ENCODE measurements at regions not wholly inside any gene's neighbourhood (a gene's known extent, or its start where the extent isn't known, plus 50 kb on each side); places are given as distances from the start of the nearest gene placed in this dataset.

DNA sequence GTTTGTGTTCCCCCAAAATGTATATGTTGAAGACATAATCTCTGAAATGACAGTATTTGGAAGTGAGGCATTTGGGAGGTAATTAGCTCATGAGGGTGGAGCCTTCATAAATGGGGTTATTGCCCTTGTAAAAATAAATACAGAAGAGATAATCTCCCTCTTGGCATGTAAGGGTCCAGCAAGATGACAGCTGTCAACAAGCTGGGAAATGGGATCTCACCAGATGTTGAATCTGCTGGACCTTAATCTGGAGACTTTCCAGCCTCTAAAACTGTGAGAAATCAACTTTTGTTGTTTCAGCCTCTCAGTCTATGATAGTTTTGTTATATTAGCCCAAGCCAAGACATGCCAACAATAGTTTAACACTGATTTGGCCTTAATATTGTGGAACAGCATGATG is 438.2 kb upstream of the PCDH7 start:
- no peaks in the 10 kb centered on the region for H3K36me3 ChIP-seq (replicated peaks in 1 of 2; ENCODE audit: insufficient read depth in 1 of 2, low read depth in 2 of 2)
- no peaks in the 10 kb centered on the region for H3K9me3 ChIP-seq
- no peaks in the 10 kb centered on the region for H3K4me1 ChIP-seq
- TF ChIP-seq, protein P1, sequence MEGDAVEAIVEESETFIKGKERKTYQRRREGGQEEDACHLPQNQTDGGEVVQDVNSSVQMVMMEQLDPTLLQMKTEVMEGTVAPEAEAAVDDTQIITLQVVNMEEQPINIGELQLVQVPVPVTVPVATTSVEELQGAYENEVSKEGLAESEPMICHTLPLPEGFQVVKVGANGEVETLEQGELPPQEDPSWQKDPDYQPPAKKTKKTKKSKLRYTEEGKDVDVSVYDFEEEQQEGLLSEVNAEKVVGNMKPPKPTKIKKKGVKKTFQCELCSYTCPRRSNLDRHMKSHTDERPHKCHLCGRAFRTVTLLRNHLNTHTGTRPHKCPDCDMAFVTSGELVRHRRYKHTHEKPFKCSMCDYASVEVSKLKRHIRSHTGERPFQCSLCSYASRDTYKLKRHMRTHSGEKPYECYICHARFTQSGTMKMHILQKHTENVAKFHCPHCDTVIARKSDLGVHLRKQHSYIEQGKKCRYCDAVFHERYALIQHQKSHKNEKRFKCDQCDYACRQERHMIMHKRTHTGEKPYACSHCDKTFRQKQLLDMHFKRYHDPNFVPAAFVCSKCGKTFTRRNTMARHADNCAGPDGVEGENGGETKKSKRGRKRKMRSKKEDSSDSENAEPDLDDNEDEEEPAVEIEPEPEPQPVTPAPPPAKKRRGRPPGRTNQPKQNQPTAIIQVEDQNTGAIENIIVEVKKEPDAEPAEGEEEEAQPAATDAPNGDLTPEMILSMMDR (IDR thresholded peaks at IDR 0.05), result no peak
- no peak for TF ChIP-seq POLR2A (IDR thresholded peaks at IDR 0.05)
- no peak overlapping the region for H3K27ac ChIP-seq
- no peak for DNase-seq
- H3K27me3 ChIP-seq, result no peaks in the 10 kb centered on the region
- intact Hi-C loops (cut with DNase I), result no loop called here
- H3K4me3 ChIP-seq, result no peak overlapping the region
- no peak for ATAC-seq

GRCh38 chr4:30283336-30283735 is 436.8 kb upstream of the PCDH7 start:
- DNase-seq, result no peak
- TF ChIP-seq, protein P1 (IDR thresholded peaks at IDR 0.05), result no peak
- no peak for TF ChIP-seq POLR2A (IDR thresholded peaks at IDR 0.05)
- WGBS, 2 donors, result 57 to 60% methylated on average over 3 of the region's 3 CpGs
- ATAC-seq, result no peak
- Histone ChIP-seq H3K27ac (no peak overlapping the region), H3K9me3 (no peaks in the 10 kb centered on the region), H3K4me1 (no peaks in the 10 kb centered on the region), H3K27me3 (no peaks in the 10 kb centered on the region), H3K4me3 (no peak overlapping the region), H3K36me3 (replicated peaks in 1 of 2; ENCODE audit: insufficient read depth in 1 of 2, low read depth in 2 of 2) (no peaks in the 10 kb centered on the region)
- intact Hi-C loops (cut with DNase I), result no loop called here

GRCh38 chr4:30294295-30294694 is 425.9 kb upstream of the PCDH7 start:
- Histone ChIP-seq H3K27ac (no peak overlapping the region), H3K4me1 (no peaks in the 10 kb centered on the region), H3K4me3 (no peak overlapping the region), H3K9me3 (no peaks in the 10 kb centered on the region), H3K27me3 (no peaks in the 10 kb centered on the region), H3K36me3 (replicated peaks in 1 of 2; ENCODE audit: insufficient read depth in 1 of 2, low read depth in 2 of 2) (no peaks in the 10 kb centered on the region)
- DNase-seq (no peak), ATAC-seq (no peak)
- TF ChIP-seq POLR2A (IDR thresholded peaks at IDR 0.05), result no peak
- TF ChIP-seq, protein P1 (IDR thresholded peaks at IDR 0.05), result no peak
- intact Hi-C loops (cut with DNase I), result no loop called here
- 36 to 52% methylated on average over 2 to 3 of the region's 3 CpGs for WGBS, 2 donors

DNA sequence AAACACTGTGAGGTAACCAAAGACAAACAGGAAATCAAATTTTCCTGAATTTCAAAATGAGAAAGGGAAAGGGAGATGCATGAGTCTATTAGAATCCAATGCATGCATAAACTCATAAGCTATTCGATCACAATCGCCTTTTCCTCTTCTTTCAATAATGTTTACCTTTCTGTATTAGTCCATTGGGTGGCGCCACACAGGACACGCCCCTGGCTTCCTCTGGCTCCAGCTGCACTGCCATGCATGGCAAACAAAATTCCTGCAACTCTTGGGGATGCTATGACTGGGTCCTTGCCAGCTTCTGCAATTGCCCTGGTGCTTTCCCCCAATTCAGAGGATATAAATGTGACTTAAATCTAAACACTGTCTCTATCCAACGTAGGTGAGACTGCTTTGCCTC is 424.5 kb upstream of the PCDH7 start:
- Histone ChIP-seq H3K4me1 (no peaks in the 10 kb centered on the region), H3K27ac (no peak overlapping the region), H3K4me3 (no peak overlapping the region), H3K36me3 (replicated peaks in 1 of 2; ENCODE audit: insufficient read depth in 1 of 2, low read depth in 2 of 2) (no peaks in the 10 kb centered on the region), H3K9me3 (no peaks in the 10 kb centered on the region), H3K27me3 (no peaks in the 10 kb centered on the region)
- ATAC-seq (no peak), DNase-seq (no peak)
- WGBS, 2 donors, result 42 to 48% methylated on average over 5 of the region's 5 CpGs
- TF ChIP-seq, protein P1 (IDR thresholded peaks at IDR 0.05), result no peak
- no peak for TF ChIP-seq POLR2A (IDR thresholded peaks at IDR 0.05)
- intact Hi-C loops (cut with DNase I), result no loop called here

DNA sequence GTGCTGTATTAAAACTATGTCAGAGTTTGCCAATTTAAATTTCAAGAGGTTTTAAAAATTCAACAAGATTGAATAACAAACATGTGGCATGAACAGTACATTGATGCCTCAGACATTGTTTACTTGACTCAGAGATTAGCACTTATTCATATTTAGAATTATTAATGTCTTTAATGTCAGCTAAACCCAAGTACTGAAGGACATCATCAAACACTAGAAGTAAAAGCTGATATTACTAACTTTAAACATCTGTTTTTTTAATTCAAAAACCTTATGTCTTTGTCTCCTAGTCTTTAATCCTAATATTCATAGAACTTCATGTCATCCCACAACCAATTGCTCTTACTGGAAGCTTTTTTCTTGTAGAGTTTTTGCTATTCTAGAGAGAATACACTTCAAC is 406.2 kb upstream of the PCDH7 start:
- H3K4me1 ChIP-seq, result no peaks in the 10 kb centered on the region
- H3K4me3 ChIP-seq, result no peak overlapping the region
- H3K36me3 ChIP-seq (replicated peaks in 1 of 2; ENCODE audit: insufficient read depth in 1 of 2, low read depth in 2 of 2), result no peaks in the 10 kb centered on the region
- H3K9me3 ChIP-seq, result no peaks in the 10 kb centered on the region
- TF ChIP-seq, protein P1 (IDR thresholded peaks at IDR 0.05), result no peak
- no peak for TF ChIP-seq POLR2A (IDR thresholded peaks at IDR 0.05)
- intact Hi-C loops (cut with DNase I), result no loop called here
- ATAC-seq (no peak), DNase-seq (no peak)
- no peak overlapping the region for H3K27ac ChIP-seq
- no peaks in the 10 kb centered on the region for H3K27me3 ChIP-seq

All from body of pancreas (tissue), 4 donors.